ENCODE measurements at regions not wholly inside any gene's neighbourhood (a gene's known extent, or its start where the extent isn't known, plus 50 kb on each side); places are given as distances from the start of the nearest gene placed in this dataset.
A peak's percentile ranks its signal among the peaks of the same experiment; 100 is the strongest.

GRCh38 chr12:78802593-78802992 lies 62.0 kb upstream of the SYT1 start:
- H3K4me1 ChIP-seq, result no peaks in the 10 kb centered on the region
- H3K9me3 ChIP-seq, result peaks cover 0 to 2% of the 10 kb centered on the region in 2 donors
- no peak for TF ChIP-seq CTCF (IDR thresholded peaks at IDR 0.05)
- H3K27me3 ChIP-seq, result no peaks in the 10 kb centered on the region
- H3K4me3 ChIP-seq, result no peak overlapping the region
- H3K36me3 ChIP-seq, result no peaks in the 10 kb centered on the region
- no peak overlapping the region for H3K27ac ChIP-seq
- DNase-seq (no peak), ATAC-seq (no peak)
- intact Hi-C loops (cut with DNase I), result no loop called here

GRCh38 chr12:78804262-78804661 lies 60.3 kb upstream of the SYT1 start:
- Histone ChIP-seq H3K36me3 (no peaks in the 10 kb centered on the region), H3K27me3 (no peaks in the 10 kb centered on the region), H3K4me1 (no peaks in the 10 kb centered on the region), H3K9me3 (peaks cover 0 to 2% of the 10 kb centered on the region in 2 donors), H3K4me3 (no peak overlapping the region), H3K27ac (no peak overlapping the region)
- intact Hi-C loops (cut with DNase I), result no loop called here
- DNase-seq (peak in 1 of 4 donors; percentile 51), ATAC-seq (no peak)
- no peak for TF ChIP-seq CTCF (IDR thresholded peaks at IDR 0.05)

Data from left lung (tissue), 4 donors.